NOMO-1 treated with dmso at 0.1 percent for 144 hours (cell line): ENCODE measurements at regions not wholly inside any gene's neighbourhood (a gene's known extent, or its start where the extent isn't known, plus 50 kb on each side); places are given as distances from the start of the nearest gene placed in this dataset.

Source experiments
- DNase-seq: peaks from one replicate; lab custom pipeline; 2025; ENCODE audit not compliant: unreplicated experiment; lab: John Stamatoyannopoulos, UW

DNA sequence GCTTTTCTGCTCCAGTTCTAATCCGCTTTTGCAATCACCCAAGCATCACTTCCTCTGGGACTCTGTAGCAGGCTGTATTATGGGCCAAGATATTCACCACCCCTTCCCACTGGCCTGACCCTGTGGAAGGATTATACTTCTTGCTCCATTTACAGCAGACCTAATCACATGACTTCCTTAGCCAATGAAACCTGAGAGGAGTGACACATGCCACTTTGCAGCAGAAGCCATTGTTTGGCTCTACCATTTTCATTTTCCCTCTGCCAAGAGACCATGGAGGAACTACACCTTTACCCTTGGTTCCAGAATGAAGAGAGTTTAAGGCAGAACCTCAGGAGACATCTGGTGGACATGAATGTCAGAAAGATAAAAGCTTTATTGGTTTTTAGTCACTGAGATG lies 134.9 kb upstream of the HSD17B12 start:
- DNase-seq: no peak

DNA sequence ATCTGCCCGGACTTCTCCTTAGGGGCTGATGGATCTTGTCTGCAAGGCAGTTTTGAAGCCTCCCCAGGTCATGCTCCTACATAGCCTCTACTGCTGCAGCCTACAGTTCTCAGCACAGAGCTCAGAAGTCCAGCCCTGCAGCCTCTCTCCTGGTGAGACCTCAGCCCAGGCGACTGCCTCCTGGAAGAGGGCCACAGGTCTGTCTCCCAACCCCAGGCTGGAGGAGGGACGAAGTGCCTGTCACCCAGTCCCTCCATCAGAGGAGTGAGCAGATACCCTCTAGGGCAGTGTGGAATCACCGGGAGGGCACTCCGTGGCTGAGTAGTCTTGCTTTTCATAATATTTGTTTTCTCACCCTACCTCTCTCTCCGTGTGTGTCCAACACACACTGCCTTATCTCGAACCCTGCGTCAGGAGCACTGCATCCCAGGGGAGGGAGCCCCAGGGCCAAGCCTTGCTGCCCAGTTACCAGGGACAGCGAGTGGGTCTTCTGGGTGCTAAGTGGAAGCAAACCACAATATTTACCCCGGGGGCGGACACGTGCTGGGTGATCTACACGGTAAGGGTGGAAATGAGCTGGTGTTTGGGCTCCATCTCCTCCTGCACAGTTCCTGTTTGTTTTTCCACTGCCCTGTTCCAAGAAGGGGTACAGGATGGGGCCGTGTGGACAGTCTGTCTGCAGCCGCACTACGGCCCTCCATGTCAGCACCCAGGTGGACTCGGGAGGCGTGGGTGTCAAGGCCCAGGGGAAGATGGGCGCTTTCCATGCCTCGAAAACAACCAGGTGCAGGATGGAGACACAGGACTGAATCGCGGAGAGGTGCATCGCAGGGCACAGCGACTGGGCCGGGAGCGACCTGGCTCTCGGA lies 133.7 kb upstream of the HSD17B12 start:
- DNase-seq: no peak

GRCh38 chr11:43547430-43547831 lies 133.1 kb upstream of the HSD17B12 start:
- DNase-seq: no peak

- DNase-seq: no peak
Measured at GRCh38 chr11:43547889-43548381, 132.6 kb upstream of the HSD17B12 start.

- peak; percentile 30 for DNase-seq
Measured at GRCh38 chr11:43548916-43549315, 131.6 kb upstream of the HSD17B12 start.

DNA sequence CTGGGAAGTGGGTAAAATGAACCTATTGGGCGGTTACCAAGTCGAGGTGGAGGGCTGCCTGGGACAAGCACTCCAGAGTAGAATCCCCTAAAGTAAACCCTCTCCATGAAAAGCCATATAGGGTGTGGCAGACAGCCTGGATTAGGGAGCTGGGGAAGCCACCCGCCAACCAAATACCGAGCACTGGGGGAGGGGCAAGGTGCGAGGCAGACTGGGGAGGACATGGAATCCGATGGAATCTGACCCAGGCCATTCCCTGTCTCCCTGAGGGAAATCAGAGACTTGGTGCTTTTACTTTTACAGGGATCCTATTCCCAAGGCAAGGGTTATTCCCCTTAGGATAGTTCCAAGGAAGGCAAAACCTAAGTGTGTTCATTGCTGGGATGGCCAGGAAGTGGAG lies 130.9 kb upstream of the HSD17B12 start:
- no peak for DNase-seq

- DNase-seq: no peak
Measured at GRCh38 chr11:43550714-43551113, 129.8 kb upstream of the HSD17B12 start.

DNA sequence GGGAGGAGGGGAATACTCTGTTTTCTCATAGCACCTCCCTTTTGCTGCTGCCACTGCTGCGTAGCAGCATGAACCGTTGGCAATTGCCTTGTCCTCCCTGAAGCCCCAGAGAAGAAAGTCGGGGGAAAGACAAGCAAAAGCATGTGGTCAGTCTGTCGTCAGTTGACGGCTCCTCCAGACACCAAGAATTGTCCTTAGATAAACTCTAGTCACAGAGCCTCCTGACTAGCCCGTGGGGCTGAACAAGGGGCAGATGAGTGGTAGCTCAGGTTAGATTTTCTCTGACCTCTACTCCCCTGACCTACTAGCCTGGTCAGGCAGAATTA lies 126.4 kb upstream of the HSD17B12 start:
- DNase-seq: no peak

DNA sequence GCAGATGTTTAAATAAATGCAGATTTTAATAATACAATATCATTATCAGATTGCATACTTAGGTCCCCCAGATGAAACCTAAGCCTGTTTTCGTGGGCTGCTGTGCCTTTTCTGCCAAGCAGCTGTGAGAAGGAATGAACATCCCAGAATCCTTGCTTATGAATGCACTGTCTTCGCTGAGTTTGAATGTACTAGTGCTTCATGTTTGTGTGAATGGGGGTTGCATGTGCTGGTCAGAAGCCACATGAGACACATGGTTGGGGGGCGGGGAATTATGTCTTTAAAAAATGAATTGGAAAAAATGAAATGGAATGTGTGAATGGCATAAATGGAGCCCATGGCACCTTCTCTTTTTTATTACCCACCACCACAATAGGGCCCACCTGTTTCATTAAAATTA lies 125.4 kb upstream of the HSD17B12 start:
- no peak for DNase-seq

DNA sequence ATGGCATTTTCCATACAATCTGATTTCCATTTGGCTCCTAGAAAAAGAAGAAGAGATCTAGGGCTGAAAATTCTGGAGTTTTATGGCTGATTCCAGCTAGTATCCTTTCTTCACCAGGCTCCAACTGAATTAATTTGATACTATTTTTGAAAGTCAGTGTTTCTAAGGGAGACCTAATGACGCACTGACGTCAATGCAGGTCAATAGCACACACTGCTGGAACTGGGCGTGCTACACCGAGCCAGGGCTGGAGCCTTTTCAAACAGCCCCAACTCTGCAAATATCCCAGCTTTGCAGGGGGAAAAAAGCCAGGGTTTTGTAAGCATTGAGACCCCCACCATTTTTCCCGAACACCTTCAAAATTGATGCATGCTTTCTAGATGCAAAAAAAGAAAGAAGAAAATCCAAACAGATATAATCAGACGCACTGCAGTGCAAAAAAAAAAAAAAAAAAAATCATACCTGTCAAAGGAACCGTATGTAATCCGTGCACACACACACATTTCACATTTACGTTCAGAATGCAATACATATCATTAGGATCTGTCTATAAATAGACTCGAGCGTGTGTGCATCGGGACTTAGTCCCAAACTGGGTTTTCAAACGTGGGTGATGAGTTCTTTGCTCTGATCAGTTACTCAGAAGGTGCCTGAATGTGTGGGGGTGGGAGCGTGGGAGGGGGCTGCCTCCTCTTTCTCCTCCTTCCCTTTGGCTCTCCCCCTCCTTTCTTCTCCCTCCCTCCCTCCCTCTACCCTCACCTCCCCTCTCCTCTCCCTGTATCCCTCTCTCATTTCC lies 124.5 kb upstream of the HSD17B12 start:
- no peak for DNase-seq

DNA sequence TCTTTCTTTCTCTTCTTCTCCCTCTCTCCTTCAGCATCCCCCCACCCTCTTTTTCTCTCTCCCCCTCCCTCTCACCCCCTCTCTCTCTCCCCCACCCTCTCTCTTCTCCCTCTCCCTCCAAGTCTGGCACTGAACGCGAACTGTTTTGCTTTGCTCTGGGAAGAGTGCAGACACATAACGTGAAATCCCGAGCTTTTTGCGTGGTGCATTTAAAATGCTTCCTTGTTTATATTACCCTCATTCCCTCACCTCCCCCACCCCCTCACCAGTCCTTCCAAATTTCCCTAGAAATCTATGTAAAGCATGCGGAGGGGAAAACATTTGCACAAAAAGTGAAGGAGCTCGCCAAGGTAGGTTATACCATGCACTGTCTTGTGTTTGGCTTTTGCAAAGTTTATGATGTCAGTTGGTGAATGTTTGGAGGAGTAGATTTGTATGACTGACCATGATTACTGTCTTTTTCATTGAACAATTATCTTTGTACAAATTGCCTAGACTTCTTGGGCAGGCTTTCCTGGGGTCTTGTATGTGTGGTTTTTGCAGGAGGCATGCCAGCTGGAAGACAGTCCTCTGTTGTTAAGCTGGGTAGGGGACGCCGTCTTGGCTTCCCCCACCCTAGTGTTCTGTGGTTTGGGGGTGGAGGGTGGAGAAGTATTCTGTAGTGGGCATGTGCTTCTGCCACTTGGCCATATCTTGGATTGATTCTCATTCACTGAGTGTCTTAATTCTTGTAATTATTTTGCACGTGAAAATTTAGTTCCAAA lies 123.7 kb upstream of the HSD17B12 start:
- no peak for DNase-seq

DNA sequence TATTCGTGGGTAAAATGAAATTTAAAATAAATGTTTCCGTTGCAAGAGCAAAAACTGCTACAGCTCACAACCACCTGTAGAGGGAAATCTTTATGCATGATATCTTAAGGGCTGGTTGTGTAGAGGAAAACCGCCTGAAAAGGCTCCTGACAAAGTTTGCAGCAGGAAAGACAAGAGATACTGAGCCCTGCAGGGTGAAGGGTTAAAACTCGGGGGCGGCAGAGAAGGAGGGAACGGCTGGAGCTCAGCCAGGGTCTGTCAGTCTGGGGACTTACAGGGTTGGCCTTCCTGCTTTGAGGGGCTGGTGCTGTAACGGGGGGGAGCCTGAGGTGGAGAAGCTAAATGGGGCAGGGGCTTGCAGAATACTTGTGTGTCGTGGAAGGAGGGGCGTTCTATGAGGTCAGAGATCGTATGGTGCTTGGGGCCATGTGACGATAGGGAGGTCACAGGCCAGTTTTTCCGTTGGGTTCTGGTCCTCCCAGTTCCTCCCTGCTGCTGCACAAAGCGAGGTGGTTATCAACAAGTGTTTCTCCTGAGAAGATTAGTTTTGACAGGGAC lies 122.9 kb upstream of the HSD17B12 start:
- DNase-seq: no peak

GRCh38 chr11:43558146-43558545 lies 122.4 kb upstream of the HSD17B12 start:
- DNase-seq: no peak

DNA sequence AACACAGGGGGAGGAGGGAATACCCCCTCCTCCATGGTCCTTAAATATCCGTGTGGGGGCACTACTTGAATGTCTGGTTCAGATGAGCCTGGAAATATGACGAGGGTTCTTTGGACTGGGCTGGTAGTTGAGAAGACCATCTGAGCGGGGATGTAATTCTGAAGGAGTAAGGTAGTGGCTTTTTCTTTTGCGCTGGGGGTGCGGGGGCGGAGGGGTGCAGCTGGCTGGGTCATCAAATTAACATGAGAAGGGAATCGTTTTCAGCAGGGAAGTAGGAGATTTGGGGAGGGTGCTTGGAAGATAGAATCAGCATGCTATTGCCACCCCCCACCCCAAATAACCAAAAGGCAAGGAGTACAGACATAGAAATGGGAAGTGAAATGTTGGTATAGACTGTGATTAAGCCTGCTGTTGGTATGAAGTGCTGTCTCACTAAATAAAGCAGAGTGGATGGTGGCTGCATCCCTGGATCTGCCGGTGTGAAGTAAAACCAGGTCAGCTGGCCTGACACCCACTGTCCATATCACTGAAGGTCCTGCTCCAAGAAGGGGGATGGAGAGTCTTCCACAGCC lies 121.9 kb upstream of the HSD17B12 start:
- no peak for DNase-seq

GRCh38 chr11:43561832-43562231 lies 118.7 kb upstream of the HSD17B12 start:
- no peak for DNase-seq

DNA sequence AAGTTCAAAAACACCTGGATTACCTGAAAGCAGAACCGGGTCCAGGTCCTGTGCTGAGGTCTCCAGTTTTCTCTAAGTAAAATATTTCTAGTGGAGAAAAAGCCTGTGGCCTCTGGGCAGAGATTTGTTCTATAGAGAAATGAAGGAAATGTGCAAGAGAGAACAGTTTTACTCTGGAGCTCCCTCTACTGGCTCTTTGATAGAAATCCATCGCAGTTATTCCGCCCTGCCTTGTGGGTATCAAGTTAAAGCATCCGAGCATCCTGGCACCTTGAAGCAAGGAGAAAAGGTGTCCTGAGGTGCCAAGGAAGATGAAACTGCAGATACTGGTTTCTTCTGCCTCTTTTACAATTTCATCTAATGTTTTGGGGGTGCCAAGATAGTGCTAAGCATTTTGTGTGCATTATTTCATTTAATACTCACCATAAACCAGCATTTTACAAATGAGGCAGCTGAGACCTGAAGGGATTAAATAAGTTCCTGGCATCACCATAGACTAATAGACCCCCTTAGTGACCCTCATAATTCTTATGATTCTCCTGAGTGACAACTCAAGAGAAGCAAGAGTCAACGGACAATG lies 113.1 kb upstream of the HSD17B12 start:
- DNase-seq: peak; percentile 7

GRCh38 chr11:43573233-43573632 lies 107.3 kb upstream of the HSD17B12 start:
- DNase-seq: peak; percentile 22

DNA sequence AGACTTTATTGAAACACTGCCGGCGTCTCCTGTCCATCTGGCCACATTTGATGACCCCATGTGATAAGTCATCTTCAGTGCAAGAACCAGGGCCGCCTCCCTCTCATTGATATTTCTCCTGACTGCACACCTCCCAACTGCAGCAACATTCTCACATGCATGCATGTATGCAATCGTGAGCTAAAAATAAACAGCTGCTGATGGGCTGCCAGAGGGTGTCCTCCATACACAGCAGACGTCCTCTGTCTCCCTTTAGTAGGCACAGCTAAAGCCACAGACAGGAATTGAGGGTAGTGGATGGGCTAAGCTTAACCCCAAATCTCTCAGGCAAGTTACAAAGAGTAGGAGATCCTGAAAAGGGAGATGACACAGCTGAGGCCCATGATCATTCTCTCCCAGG lies 106.7 kb upstream of the HSD17B12 start:
- no peak for DNase-seq

- no peak for DNase-seq
Measured at GRCh38 chr11:43574411-43574810, 106.1 kb upstream of the HSD17B12 start.
